IgD-negative memory B cell (primary cell): ENCODE measurements at regions not wholly inside any gene's neighbourhood (a gene's known extent, or its start where the extent isn't known, plus 50 kb on each side); places are given as distances from the start of the nearest gene placed in this dataset.
"Not testable (repeated sequence)": the region's sequence is repeated elsewhere in the genome, so short reads cannot be mapped to it uniquely, and the experiment has no call there.

ENCODE experiments used
- H3K27ac Mint-ChIP-seq, 3 donors: one replicate each; pipeline ENCODE4 v1.8.0; 2020 to 2022; ENCODE audit warnings: mild to moderate bottlenecking in 3 of 3, mixed read lengths in 3 of 3, moderate library complexity in 1 of 3
- H3K27me3 Mint-ChIP-seq: one replicate; pipeline ENCODE4 v1.8.0; 2021; ENCODE audit warnings: mixed read lengths
- H3K36me3 Mint-ChIP-seq: one replicate; pipeline ENCODE4 v1.8.0; 2020; ENCODE audit warnings: mild to moderate bottlenecking, mixed read lengths
- H3K4me1 Mint-ChIP-seq, 3 donors: one replicate each; pipeline ENCODE4 v1.8.0; 2020 to 2022; ENCODE audit warnings: mixed read lengths in 3 of 3, mild to moderate bottlenecking in 1 of 3
- H3K4me3 Mint-ChIP-seq, 4 donors: one replicate each; pipeline ENCODE4 v1.8.0; 2020 to 2022; ENCODE audit warnings: mild to moderate bottlenecking in 4 of 4, mixed read lengths in 4 of 4, moderate library complexity in 3 of 4
- H3K9me3 Mint-ChIP-seq, 3 donors: one replicate each; pipeline ENCODE4 v1.8.0; 2020 to 2021; ENCODE audit warnings: mixed read lengths in 3 of 3, mild to moderate bottlenecking in 1 of 3

DNA sequence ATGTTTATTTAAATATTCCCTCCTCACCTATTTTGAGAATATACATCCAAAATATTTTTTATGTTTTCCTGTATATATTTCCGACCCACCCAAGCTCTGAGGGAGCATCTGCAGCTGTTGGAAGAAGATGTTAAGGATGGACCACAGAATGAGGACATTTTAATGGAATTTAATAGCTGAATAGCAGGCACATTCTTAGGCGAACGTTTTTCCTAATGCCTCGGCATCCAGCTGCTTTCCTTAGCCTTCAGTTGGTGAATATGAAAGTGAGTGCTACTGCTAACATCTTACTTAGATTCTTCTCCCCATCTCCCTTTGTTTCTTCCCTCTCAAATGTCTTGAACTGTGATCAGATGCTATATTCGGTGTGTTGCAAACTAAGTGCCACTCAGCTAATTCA, 158.0 kb upstream of the CTSO start:
- no peaks in the 10 kb centered on the region for H3K36me3 Mint-ChIP-seq
- H3K27me3 Mint-ChIP-seq: no peaks in the 10 kb centered on the region
- H3K27ac Mint-ChIP-seq: no peak overlapping the region
- no peaks in the 10 kb centered on the region for H3K4me1 Mint-ChIP-seq
- H3K9me3 Mint-ChIP-seq: peaks cover 0 to 2% (median 2%) of the 10 kb centered on the region in 3 donors
- H3K4me3 Mint-ChIP-seq: no peak overlapping the region

DNA sequence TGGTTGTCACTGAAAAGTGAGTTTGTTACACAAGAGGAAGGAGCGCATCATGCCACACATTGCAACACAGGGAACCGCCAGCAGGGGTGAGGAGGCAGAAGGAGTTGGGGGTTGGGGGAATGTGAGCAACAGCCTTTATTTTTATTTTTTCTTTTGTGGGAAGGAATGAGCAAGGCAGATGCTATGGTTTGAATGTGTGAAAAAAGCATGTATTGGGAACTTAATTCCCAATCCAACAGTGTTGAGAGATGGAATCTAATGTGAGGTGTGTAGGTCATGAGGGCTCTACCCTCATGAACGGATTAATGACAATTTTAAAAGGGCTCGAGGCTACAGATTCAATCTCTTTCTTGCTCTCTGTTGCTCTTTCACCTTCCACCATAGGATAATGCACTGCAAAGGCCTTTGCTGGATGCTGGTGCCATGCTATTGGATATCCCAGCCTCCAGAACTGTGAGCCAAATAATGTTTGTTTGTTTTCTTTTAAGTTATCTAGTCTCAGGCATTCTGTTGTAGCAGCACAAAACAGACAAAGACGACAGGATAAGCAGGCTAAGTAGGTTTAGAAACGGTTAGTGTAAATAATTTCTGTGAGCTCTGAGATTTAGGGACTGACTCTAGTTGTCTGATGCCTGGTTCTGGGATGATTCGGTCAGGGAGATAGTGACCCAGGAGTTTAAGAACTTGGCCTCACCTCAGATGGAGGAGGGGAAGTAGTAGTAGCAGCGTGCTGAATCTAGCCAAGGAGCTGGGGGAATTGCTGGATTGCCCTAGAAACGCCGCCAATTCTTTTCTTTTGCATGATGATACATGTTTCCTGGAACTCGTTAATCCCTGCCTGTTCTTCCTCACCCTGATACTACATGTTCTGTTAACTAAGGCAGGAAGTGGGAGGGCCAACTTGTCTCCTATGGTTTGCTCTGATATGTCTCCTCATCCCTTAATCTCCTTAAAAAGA, 156.6 kb upstream of the CTSO start:
- peak overlapping the region in 1 of 3 donors; percentile 67 for H3K27ac Mint-ChIP-seq
- peak overlapping the region in 1 of 4 donors; percentile 45 for H3K4me3 Mint-ChIP-seq
- H3K36me3 Mint-ChIP-seq: no peaks in the 10 kb centered on the region
- no peaks in the 10 kb centered on the region for H3K4me1 Mint-ChIP-seq
- peaks cover 0 to 2% (median 2%) of the 10 kb centered on the region in 3 donors for H3K9me3 Mint-ChIP-seq
- no peaks in the 10 kb centered on the region for H3K27me3 Mint-ChIP-seq

DNA sequence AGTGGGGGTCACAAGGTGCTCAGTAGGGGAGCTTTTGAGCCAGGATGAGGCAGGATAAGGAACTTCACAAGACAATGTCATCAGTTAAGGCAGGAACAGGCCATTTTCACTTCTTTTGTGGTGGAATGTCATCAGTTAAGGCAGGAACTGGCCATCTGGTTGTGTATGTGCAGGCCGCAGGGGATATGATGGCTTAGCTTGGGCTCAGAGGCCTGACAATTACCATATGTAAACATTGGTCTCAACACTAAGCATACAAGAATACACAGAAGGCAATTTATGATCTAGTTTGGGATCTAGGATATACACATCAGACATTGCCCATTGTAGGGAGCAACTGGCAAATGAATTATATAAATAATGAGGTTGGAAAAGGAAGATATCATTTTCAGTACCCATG, 155.4 kb upstream of the CTSO start:
- H3K4me3 Mint-ChIP-seq, H3K27me3 Mint-ChIP-seq, H3K27ac Mint-ChIP-seq, H3K9me3 Mint-ChIP-seq, H3K4me1 Mint-ChIP-seq, H3K36me3 Mint-ChIP-seq: not testable (repeated sequence)

DNA sequence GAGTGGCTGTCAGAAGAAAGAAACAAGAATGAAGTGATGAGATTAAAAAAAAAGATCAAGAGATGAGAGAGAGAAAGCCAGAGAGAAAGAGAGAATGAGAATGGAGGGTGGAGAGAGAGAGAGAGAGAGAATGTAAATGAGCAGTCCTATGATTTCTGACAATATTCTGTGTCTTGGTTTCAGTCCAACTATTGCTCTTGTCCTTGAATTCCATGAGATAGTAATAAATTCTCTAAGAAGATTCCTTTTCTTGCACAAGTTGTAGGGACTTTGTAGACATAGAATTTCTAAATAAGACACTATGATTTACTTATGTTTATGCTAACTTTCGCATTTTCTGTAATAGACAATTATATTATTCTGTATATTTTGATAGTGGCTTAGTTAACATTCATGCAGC, 149.6 kb upstream of the CTSO start:
- peaks cover 0 to 2% (median 0%) of the 10 kb centered on the region in 3 donors for H3K9me3 Mint-ChIP-seq
- no peak overlapping the region for H3K4me3 Mint-ChIP-seq
- H3K4me1 Mint-ChIP-seq: peaks cover 0 to 1% (median 0%) of the 10 kb centered on the region in 3 donors
- H3K36me3 Mint-ChIP-seq: peaks cover 2% of the 10 kb centered on the region
- no peak overlapping the region for H3K27ac Mint-ChIP-seq
- H3K27me3 Mint-ChIP-seq: no peaks in the 10 kb centered on the region

DNA sequence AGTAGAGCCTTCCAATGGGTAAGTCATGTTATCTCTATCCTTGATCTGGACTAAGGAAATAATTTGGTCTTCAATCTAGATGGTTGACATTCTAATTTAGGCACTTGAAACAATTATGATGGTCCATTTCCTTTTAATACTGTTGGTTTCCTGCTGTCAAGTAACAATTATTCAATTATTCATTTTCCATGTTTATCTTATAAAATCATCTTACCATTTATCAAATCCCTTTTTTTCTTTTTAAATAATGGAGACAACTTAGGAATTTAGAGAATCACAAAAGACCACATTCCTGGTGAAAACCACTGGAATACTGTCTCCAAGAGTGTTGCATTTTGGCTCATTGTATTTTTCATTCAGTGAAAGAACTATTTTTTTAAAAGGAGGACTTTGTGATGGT, 148.7 kb upstream of the CTSO start:
- no peak overlapping the region for H3K4me3 Mint-ChIP-seq
- H3K9me3 Mint-ChIP-seq: no peaks in the 10 kb centered on the region
- peaks cover 2% of the 10 kb centered on the region for H3K36me3 Mint-ChIP-seq
- H3K27ac Mint-ChIP-seq: no peak overlapping the region
- H3K4me1 Mint-ChIP-seq: peaks cover 0 to 1% (median 0%) of the 10 kb centered on the region in 3 donors
- H3K27me3 Mint-ChIP-seq: no peaks in the 10 kb centered on the region

DNA sequence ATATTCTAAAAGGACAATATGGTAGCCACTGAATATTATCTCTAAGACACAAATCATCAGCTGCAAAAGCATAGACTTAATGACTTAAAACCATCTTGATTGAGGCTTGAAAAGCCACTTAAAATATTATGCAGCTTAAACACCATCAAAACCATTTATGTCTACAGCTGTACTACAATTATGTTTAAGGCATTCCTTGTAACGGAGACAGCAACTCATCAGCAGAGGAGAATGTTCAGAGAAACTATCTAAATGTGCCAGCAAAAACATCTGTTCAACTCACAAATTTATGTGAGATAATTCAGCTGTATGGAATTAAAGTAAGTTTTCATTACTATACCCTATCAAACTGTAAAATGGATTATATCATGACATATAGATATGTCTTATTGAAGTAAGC, 147.9 kb upstream of the CTSO start:
- H3K4me3 Mint-ChIP-seq: no peak overlapping the region
- H3K9me3 Mint-ChIP-seq: no peaks in the 10 kb centered on the region
- H3K4me1 Mint-ChIP-seq: peaks cover 0 to 1% (median 0%) of the 10 kb centered on the region in 3 donors
- H3K27me3 Mint-ChIP-seq: no peaks in the 10 kb centered on the region
- no peak overlapping the region for H3K27ac Mint-ChIP-seq
- peaks cover 2% of the 10 kb centered on the region for H3K36me3 Mint-ChIP-seq

DNA sequence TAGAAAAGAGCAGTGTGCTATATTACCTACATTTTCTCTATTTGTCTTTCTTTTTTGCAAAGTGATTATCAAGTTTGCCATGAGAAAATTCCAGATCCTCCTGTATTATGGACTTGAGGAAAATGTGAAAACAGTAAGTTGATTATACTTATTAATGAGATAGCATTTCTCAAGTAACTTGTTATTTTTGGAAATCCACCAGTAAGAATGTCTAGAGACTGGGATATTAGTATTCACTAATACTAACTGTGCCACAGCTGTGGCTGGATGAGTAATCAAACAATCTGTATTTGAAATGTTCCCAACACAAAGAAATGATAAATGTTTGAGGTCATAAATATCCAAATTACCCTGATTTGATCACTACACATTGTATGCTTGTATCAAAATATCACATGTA, 147.0 kb upstream of the CTSO start:
- H3K27ac Mint-ChIP-seq: no peak overlapping the region
- H3K4me3 Mint-ChIP-seq: no peak overlapping the region
- H3K9me3 Mint-ChIP-seq: no peaks in the 10 kb centered on the region
- H3K36me3 Mint-ChIP-seq: peaks cover 2% of the 10 kb centered on the region
- no peaks in the 10 kb centered on the region for H3K27me3 Mint-ChIP-seq
- H3K4me1 Mint-ChIP-seq: peaks cover 0 to 1% (median 0%) of the 10 kb centered on the region in 3 donors

DNA sequence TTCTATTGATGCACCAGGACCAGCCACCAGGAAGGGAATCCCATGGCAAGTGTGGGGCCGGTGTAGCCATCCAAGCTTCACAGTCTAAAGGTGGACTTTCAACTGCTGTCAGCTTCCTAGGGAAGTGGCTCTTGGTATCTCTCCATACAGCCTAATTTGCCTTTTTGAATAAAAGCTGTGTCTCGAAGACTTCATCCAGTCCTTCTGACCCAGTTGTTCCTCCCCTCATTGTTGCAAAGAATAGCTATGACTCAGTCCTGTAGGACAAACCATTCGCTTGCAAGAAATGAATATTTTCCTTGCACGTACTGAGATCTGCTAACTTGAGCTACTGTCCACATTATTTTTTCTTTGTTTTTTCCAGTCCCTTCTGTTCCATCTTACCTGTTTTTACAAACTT, 145.1 kb upstream of the CTSO start:
- no peaks in the 10 kb centered on the region for H3K27me3 Mint-ChIP-seq
- H3K4me3 Mint-ChIP-seq: no peak overlapping the region
- H3K27ac Mint-ChIP-seq: peak overlapping the region in 1 of 3 donors; percentile 33
- no peaks in the 10 kb centered on the region for H3K9me3 Mint-ChIP-seq
- peaks cover 2% of the 10 kb centered on the region for H3K36me3 Mint-ChIP-seq
- peaks cover 0 to 1% (median 0%) of the 10 kb centered on the region in 3 donors for H3K4me1 Mint-ChIP-seq

DNA sequence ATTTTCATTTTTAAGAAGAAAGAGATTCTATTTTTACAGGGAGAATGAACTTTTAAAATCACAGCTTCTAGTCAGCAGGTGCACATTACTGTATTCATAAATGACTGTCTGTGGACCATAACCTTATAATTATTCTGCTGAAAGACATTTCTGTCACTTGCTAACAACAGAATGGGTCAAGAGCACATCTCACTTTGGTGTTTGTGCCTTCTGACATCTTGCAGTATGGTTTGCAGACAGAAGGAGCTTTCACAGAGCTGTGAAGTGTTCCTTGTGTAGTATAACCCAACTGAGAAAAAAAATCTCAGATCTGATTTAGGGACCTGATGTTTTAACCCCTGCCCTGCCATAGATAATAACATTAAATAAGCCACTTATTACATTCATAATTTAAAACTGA, 131.4 kb upstream of the CTSO start:
- Mint-ChIP-seq H3K27me3 (no peaks in the 10 kb centered on the region), H3K27ac (no peak overlapping the region), H3K9me3 (peaks cover 0 to 4% (median 0%) of the 10 kb centered on the region in 3 donors), H3K4me3 (no peak overlapping the region), H3K36me3 (no peaks in the 10 kb centered on the region), H3K4me1 (no peaks in the 10 kb centered on the region)

DNA sequence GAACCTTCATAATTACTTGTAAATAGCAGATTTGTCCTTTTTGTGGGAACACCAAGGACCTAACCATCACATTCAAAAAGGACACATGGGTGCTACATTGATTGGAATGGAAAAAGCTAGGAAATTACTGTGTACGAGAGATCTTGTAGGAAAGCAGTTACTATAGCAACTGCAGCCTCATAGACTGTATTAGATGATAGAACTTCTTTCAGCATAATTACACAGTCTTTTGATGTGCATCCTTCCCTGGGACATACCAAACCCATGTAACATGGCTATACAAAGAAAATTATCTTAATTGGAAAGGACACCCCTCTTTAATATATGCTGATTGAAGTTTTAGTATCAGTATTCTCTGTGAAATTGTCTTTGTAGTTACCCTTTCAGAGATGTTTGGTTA, 130.7 kb upstream of the CTSO start:
- H3K36me3 Mint-ChIP-seq: no peaks in the 10 kb centered on the region
- H3K4me3 Mint-ChIP-seq: no peak overlapping the region
- peaks cover 0 to 4% (median 0%) of the 10 kb centered on the region in 3 donors for H3K9me3 Mint-ChIP-seq
- H3K27ac Mint-ChIP-seq: no peak overlapping the region
- H3K27me3 Mint-ChIP-seq: no peaks in the 10 kb centered on the region
- H3K4me1 Mint-ChIP-seq: no peaks in the 10 kb centered on the region

DNA sequence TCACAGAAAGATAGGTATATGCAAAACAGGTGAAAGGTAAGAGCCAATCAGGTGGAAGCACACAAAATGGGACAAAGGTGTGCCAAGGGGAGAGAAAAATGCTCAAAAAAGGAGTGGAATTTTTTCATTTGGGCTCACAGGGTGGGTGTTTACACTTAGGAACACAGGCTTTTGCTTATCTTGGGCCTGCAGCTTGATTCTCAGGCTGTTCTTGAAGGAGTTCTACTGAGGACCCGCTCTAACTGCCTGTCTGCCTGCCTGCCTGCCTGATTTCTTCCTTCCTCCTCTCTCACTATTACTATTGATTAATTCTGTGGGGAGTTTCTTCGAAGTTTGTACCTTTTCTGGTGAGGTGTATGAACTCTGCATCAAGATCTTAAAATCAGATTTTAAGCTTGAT, 120.3 kb upstream of the CTSO start:
- no peak overlapping the region for H3K4me3 Mint-ChIP-seq
- no peak overlapping the region for H3K27ac Mint-ChIP-seq
- H3K9me3 Mint-ChIP-seq: peaks cover 0 to 3% (median 2%) of the 10 kb centered on the region in 3 donors
- H3K4me1 Mint-ChIP-seq: no peaks in the 10 kb centered on the region
- no peaks in the 10 kb centered on the region for H3K27me3 Mint-ChIP-seq
- H3K36me3 Mint-ChIP-seq: no peaks in the 10 kb centered on the region

DNA sequence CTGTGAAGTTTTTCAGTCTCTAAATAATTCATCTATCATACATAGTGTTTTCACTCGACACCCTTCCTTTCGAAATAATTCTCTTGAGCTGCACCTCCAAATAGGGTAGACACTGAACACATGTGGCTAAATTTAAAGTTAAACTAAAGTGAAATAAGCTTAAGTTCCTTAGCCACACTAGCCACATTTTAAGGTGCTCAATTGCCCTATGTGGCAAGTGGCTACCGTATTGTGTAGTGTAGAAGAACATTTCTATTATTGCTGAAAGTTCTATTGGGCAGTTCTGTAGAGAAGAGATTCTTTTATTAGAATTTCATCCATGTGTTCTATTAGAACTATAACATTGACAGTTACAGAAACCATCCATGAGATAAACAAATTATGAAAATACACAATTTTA, 107.0 kb upstream of the CTSO start:
- H3K27me3 Mint-ChIP-seq: no peaks in the 10 kb centered on the region
- H3K4me1 Mint-ChIP-seq: peaks cover 0 to 2% (median 0%) of the 10 kb centered on the region in 3 donors

DNA sequence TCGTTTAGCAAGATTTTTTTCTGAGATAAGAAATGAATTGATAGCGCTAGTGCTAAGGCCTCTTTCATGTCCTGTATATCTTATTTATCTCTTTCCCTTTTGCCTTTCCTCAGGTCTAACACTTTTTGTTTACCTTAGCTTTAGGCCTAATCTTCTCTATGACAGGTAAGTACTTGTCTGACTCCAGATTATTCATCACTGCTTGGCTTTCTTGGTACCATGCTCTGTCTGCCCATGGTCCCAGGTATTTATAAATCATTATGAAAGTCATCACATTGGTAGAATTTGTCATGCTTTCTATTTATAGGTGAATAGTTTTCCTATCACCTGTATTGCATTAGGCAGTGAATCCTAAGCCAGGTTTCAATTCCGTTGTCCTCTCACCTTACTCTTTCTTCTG, 99.5 kb upstream of the CTSO start:
- Mint-ChIP-seq H3K4me1 (no peaks in the 10 kb centered on the region), H3K27me3 (no peaks in the 10 kb centered on the region), H3K36me3 (no peaks in the 10 kb centered on the region), H3K27ac (no peak overlapping the region), H3K9me3 (no peaks in the 10 kb centered on the region), H3K4me3 (no peak overlapping the region)

More for the DNA sequence above, 107.0 kb upstream of the CTSO start:
- Mint-ChIP-seq H3K4me3 (no peak overlapping the region), H3K9me3 (no peaks in the 10 kb centered on the region), H3K36me3 (no peaks in the 10 kb centered on the region), H3K27ac (no peak overlapping the region)

DNA sequence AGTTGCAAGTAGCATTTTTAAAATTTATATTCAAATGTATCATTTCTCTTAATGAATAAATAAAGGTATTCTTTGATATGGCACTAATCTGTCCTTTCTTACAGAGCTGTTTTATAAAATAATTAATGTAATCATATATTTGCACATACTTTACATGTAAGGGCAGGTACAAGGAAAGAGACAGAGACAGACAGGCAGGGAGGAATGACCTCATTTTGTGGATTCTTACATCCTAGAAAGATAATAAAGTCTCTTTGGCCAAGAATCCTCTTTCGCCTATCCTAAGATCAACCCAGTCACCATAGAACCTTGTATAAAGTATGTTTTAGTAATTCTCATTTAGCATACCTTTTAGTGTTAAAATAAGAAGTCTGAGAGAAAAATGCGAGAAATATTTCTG, 98.5 kb upstream of the CTSO start:
- Mint-ChIP-seq H3K27me3 (no peaks in the 10 kb centered on the region), H3K27ac (no peak overlapping the region), H3K4me3 (no peak overlapping the region), H3K36me3 (no peaks in the 10 kb centered on the region), H3K9me3 (no peaks in the 10 kb centered on the region), H3K4me1 (no peaks in the 10 kb centered on the region)

DNA sequence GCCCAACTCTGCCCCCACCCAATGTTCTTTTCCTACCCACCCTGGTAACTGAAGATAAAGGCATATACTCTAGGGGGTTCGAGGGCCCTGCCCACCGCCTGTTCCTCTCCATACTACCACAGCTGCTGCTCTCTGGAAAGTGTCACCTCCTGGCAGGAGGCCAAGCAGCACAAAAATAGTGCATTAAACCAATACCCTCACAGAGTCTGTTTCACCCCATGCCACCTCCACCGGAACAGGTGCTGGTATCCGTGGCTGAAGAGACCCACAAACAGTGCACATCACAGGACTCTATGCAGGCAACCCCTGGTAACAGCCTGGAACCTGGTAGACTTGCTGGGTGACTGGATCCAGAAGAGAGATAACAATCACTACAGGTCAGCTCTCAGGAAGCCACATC, 85.1 kb upstream of the CTSO start:
- peaks cover 0 to 2% (median 0%) of the 10 kb centered on the region in 3 donors for H3K4me1 Mint-ChIP-seq
- H3K4me3 Mint-ChIP-seq: no peak overlapping the region
- no peaks in the 10 kb centered on the region for H3K27me3 Mint-ChIP-seq
- H3K36me3 Mint-ChIP-seq: no peaks in the 10 kb centered on the region
- H3K9me3 Mint-ChIP-seq: peaks cover 0 to 9% (median 4%) of the 10 kb centered on the region in 3 donors
- no peak overlapping the region for H3K27ac Mint-ChIP-seq

DNA sequence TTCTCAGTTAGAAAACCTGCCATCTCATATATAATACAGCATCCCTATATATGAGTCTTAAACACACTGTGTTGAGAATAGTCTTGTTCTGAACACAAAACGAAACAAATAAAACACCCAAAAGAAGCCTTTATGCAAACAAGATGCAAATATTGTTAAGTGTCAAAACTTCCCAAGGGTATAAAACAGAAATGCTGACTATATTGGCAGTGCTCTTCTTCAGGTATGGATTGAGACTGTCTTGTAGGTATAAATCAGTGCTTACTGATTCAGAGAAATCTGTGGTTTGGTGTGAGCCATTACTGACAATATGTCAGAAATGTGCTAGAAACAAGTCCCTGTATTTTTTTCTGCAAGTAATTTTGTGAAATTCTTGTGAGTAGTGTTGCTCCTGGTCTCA, 82.8 kb upstream of the CTSO start:
- no peaks in the 10 kb centered on the region for H3K27me3 Mint-ChIP-seq
- H3K4me3 Mint-ChIP-seq: no peak overlapping the region
- no peaks in the 10 kb centered on the region for H3K36me3 Mint-ChIP-seq
- no peaks in the 10 kb centered on the region for H3K4me1 Mint-ChIP-seq
- peaks cover 0 to 5% (median 4%) of the 10 kb centered on the region in 3 donors for H3K9me3 Mint-ChIP-seq
- H3K27ac Mint-ChIP-seq: no peak overlapping the region
